ENCODE measurements at regions not wholly inside any gene's neighbourhood (a gene's known extent, or its start where the extent isn't known, plus 50 kb on each side); places are given as distances from the start of the nearest gene placed in this dataset.

DNA sequence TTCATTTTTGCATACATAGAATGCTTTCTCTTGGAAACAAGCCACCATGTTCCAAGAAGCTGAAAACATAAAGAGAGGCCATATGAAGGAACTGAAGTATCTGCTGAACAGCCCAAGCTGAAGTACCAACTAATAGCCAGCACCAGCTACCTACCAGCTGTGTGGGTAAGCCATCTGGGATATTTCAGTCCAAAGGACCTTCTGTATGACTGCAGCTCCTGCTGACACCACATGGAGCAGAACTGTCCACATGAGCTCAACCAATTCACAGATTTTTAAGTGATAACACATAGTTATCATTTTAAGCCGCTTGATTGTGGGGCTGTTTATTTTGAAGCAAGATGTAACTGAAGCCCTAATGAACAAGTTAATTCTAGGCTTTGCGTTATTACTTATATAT is 621.1 kb upstream of the KLHL1 start:
- Histone ChIP-seq H2AFZ (ENCODE audit: low read depth, low read length) (no peak overlapping the region), H3K27ac (ENCODE audit: low read length) (no peak overlapping the region), H3K36me3 (ENCODE audit: insufficient read depth, low read length) (no peaks in the 10 kb centered on the region), H3K27me3 (ENCODE audit: insufficient read depth, low read length, poor library complexity) (no peaks in the 10 kb centered on the region), H3K4me3 (ENCODE audit: low read depth in 1 of 2, low read length in 2 of 2) (no peak overlapping the region), H4K20me1 (ENCODE audit: insufficient read depth, low read length) (no peaks in the 10 kb centered on the region), H3K4me2 (ENCODE audit: insufficient read depth, low read length) (no peak overlapping the region), H3K9ac (ENCODE audit: low read depth, low read length) (no peak overlapping the region), H3K79me2 (ENCODE audit: insufficient read depth, low read length) (no peaks in the 10 kb centered on the region), H3K9me3 (ENCODE audit: insufficient read depth, low read length, severe bottlenecking) (no peaks in the 10 kb centered on the region), H3K4me1 (ENCODE audit: insufficient read depth, low read length) (no peaks in the 10 kb centered on the region)
- DNase-seq (no peak), ATAC-seq (ENCODE audit: insufficient read depth, low read depth) (no peak)
- TF ChIP-seq, protein P1, sequence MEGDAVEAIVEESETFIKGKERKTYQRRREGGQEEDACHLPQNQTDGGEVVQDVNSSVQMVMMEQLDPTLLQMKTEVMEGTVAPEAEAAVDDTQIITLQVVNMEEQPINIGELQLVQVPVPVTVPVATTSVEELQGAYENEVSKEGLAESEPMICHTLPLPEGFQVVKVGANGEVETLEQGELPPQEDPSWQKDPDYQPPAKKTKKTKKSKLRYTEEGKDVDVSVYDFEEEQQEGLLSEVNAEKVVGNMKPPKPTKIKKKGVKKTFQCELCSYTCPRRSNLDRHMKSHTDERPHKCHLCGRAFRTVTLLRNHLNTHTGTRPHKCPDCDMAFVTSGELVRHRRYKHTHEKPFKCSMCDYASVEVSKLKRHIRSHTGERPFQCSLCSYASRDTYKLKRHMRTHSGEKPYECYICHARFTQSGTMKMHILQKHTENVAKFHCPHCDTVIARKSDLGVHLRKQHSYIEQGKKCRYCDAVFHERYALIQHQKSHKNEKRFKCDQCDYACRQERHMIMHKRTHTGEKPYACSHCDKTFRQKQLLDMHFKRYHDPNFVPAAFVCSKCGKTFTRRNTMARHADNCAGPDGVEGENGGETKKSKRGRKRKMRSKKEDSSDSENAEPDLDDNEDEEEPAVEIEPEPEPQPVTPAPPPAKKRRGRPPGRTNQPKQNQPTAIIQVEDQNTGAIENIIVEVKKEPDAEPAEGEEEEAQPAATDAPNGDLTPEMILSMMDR (IDR thresholded peaks at IDR 0.05; ENCODE audit: borderline replicate concordance, extremely low read depth, low read length, poor library complexity, severe bottlenecking): no peak
- TF ChIP-seq EZH2 (IDR thresholded peaks at IDR 0.05; ENCODE audit: borderline replicate concordance, low read depth, low read length, severe bottlenecking): no peak

DNA sequence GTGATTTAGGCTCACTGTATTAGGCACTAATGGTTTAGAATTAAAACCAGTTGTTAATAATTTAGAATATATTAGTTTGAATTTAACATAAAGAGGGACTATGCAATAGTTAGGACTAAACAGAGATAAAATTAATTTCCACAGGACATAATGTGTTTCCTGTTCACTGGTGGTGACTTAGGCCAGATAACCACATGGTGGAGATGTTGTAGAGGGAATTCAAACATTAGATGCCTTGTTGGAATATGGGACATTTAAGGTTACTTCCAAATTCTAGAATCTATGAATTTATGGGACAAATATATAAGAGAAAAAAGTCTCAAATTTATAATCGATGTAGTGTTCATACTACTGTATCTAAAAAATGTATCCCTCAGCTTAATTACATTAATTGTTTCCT is 615.5 kb upstream of the KLHL1 start:
- DNase-seq (no peak), ATAC-seq (ENCODE audit: insufficient read depth, low read depth) (no peak)
- no peak overlapping the region for H3K9ac ChIP-seq (ENCODE audit: low read depth, low read length)
- H3K4me2 ChIP-seq (ENCODE audit: insufficient read depth, low read length): no peak overlapping the region
- no peaks in the 10 kb centered on the region for H3K9me3 ChIP-seq (ENCODE audit: insufficient read depth, low read length, severe bottlenecking)
- no peaks in the 10 kb centered on the region for H3K27me3 ChIP-seq (ENCODE audit: insufficient read depth, low read length, poor library complexity)
- no peak overlapping the region for H3K27ac ChIP-seq (ENCODE audit: low read length)
- no peak for TF ChIP-seq EZH2 (IDR thresholded peaks at IDR 0.05; ENCODE audit: borderline replicate concordance, low read depth, low read length, severe bottlenecking)
- TF ChIP-seq, protein P1 (IDR thresholded peaks at IDR 0.05; ENCODE audit: borderline replicate concordance, extremely low read depth, low read length, poor library complexity, severe bottlenecking): no peak
- no peaks in the 10 kb centered on the region for H3K79me2 ChIP-seq (ENCODE audit: insufficient read depth, low read length)
- H3K4me3 ChIP-seq (ENCODE audit: low read depth in 1 of 2, low read length in 2 of 2): no peak overlapping the region
- H4K20me1 ChIP-seq (ENCODE audit: insufficient read depth, low read length): no peaks in the 10 kb centered on the region
- H3K4me1 ChIP-seq (ENCODE audit: insufficient read depth, low read length): no peaks in the 10 kb centered on the region
- H2AFZ ChIP-seq (ENCODE audit: low read depth, low read length): no peak overlapping the region
- no peaks in the 10 kb centered on the region for H3K36me3 ChIP-seq (ENCODE audit: insufficient read depth, low read length)

DNA sequence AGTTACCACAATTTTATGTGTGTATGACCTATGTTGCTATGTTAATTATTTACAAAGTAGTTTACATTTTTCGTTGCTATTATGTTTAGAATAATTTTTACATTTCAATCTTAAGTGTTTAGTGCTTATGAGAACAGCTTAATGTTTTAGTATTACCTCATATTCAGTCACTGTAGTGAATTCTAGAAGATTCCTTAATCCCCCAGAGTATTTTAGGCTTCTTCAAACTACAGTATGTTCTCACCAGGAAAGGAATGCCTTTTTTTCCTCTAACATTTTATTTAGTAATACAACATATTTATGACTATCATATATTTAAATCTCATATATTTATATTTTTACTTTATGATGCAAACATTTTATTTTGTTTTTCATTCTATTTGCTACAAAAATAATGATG is 612.1 kb upstream of the KLHL1 start:
- H3K4me3 ChIP-seq (ENCODE audit: low read depth in 1 of 2, low read length in 2 of 2): no peak overlapping the region
- ATAC-seq (ENCODE audit: insufficient read depth, low read depth) (no peak), DNase-seq (no peak)
- no peaks in the 10 kb centered on the region for H3K79me2 ChIP-seq (ENCODE audit: insufficient read depth, low read length)
- H3K27me3 ChIP-seq (ENCODE audit: insufficient read depth, low read length, poor library complexity): no peaks in the 10 kb centered on the region
- H4K20me1 ChIP-seq (ENCODE audit: insufficient read depth, low read length): no peaks in the 10 kb centered on the region
- TF ChIP-seq EZH2 (IDR thresholded peaks at IDR 0.05; ENCODE audit: borderline replicate concordance, low read depth, low read length, severe bottlenecking): no peak
- TF ChIP-seq, protein P1 (IDR thresholded peaks at IDR 0.05; ENCODE audit: borderline replicate concordance, extremely low read depth, low read length, poor library complexity, severe bottlenecking): no peak
- no peak overlapping the region for H3K9ac ChIP-seq (ENCODE audit: low read depth, low read length)
- H3K36me3 ChIP-seq (ENCODE audit: insufficient read depth, low read length): no peaks in the 10 kb centered on the region
- no peak overlapping the region for H2AFZ ChIP-seq (ENCODE audit: low read depth, low read length)
- H3K9me3 ChIP-seq (ENCODE audit: insufficient read depth, low read length, severe bottlenecking): no peaks in the 10 kb centered on the region
- no peaks in the 10 kb centered on the region for H3K4me1 ChIP-seq (ENCODE audit: insufficient read depth, low read length)
- no peak overlapping the region for H3K27ac ChIP-seq (ENCODE audit: low read length)
- no peak overlapping the region for H3K4me2 ChIP-seq (ENCODE audit: insufficient read depth, low read length)

DNA sequence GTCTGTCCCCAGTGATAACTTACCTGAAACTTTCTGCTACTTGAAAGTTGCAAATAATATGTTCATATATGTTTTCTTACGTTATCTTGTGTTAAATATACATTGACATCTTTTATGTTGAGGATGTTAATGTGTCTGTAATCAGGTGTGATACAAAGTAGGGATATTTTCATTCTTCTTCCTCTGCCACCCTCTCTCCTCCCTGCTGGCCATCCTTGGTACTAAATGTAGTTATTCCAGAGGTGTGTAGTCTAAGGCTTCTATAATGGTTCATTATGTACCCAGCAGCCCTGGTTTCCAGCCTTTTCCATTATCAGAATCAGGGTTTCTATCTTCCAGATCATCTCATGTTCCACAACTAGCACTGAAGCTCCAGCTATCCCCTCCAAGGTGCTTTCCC is 606.7 kb upstream of the KLHL1 start:
- H4K20me1 ChIP-seq (ENCODE audit: insufficient read depth, low read length): no peaks in the 10 kb centered on the region
- DNase-seq (no peak), ATAC-seq (ENCODE audit: insufficient read depth, low read depth) (no peak)
- H2AFZ ChIP-seq (ENCODE audit: low read depth, low read length): no peak overlapping the region
- no peaks in the 10 kb centered on the region for H3K9me3 ChIP-seq (ENCODE audit: insufficient read depth, low read length, severe bottlenecking)
- no peak overlapping the region for H3K4me2 ChIP-seq (ENCODE audit: insufficient read depth, low read length)
- no peak overlapping the region for H3K27ac ChIP-seq (ENCODE audit: low read length)
- no peaks in the 10 kb centered on the region for H3K79me2 ChIP-seq (ENCODE audit: insufficient read depth, low read length)
- H3K36me3 ChIP-seq (ENCODE audit: insufficient read depth, low read length): no peaks in the 10 kb centered on the region
- no peak for TF ChIP-seq EZH2 (IDR thresholded peaks at IDR 0.05; ENCODE audit: borderline replicate concordance, low read depth, low read length, severe bottlenecking)
- TF ChIP-seq, protein P1 (IDR thresholded peaks at IDR 0.05; ENCODE audit: borderline replicate concordance, extremely low read depth, low read length, poor library complexity, severe bottlenecking): no peak
- H3K4me3 ChIP-seq (ENCODE audit: low read depth in 1 of 2, low read length in 2 of 2): no peak overlapping the region
- H3K4me1 ChIP-seq (ENCODE audit: insufficient read depth, low read length): no peaks in the 10 kb centered on the region
- H3K9ac ChIP-seq (ENCODE audit: low read depth, low read length): no peak overlapping the region
- H3K27me3 ChIP-seq (ENCODE audit: insufficient read depth, low read length, poor library complexity): no peaks in the 10 kb centered on the region

Data from DND-41 (cell line).